AG10803 (cell line): ENCODE measurements at regions not wholly inside any gene's neighbourhood (a gene's known extent, or its start where the extent isn't known, plus 50 kb on each side); places are given as distances from the start of the nearest gene placed in this dataset.
"Not testable (repeated sequence)": the region's sequence is repeated elsewhere in the genome, so short reads cannot be mapped to it uniquely, and the experiment has no call there.

Experiments
- DNase-seq: peaks from one replicate; pipeline ENCODE4 v3.0.0; 2010; ENCODE audit warnings: low read depth
- H3K4me3 ChIP-seq: 2 replicates; pipeline ENCODE4 v1.5.1; 2011; ENCODE audit warnings: mild to moderate bottlenecking, low read length, control low read depth
- TF ChIP-seq, protein P1 (sequence below): conservative IDR thresholded peaks from 2 replicates; pipeline ENCODE4 v1.5.1; 2011; ENCODE audit warnings: mild to moderate bottlenecking, low read length, control low read depth, inconsistent platforms

GRCh38 chr2:53510401-53510800 is 257.2 kb upstream of the CHAC2 start:
- no peak for DNase-seq
- TF ChIP-seq, protein P1, sequence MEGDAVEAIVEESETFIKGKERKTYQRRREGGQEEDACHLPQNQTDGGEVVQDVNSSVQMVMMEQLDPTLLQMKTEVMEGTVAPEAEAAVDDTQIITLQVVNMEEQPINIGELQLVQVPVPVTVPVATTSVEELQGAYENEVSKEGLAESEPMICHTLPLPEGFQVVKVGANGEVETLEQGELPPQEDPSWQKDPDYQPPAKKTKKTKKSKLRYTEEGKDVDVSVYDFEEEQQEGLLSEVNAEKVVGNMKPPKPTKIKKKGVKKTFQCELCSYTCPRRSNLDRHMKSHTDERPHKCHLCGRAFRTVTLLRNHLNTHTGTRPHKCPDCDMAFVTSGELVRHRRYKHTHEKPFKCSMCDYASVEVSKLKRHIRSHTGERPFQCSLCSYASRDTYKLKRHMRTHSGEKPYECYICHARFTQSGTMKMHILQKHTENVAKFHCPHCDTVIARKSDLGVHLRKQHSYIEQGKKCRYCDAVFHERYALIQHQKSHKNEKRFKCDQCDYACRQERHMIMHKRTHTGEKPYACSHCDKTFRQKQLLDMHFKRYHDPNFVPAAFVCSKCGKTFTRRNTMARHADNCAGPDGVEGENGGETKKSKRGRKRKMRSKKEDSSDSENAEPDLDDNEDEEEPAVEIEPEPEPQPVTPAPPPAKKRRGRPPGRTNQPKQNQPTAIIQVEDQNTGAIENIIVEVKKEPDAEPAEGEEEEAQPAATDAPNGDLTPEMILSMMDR, result no peak
- H3K4me3 ChIP-seq, result no peak overlapping the region

- TF ChIP-seq, protein P1, result no peak
- DNase-seq, result no peak
- H3K4me3 ChIP-seq, result no peak overlapping the region
Observed at GRCh38 chr2:53509831-53510388, 257.7 kb upstream of the CHAC2 start.

DNA sequence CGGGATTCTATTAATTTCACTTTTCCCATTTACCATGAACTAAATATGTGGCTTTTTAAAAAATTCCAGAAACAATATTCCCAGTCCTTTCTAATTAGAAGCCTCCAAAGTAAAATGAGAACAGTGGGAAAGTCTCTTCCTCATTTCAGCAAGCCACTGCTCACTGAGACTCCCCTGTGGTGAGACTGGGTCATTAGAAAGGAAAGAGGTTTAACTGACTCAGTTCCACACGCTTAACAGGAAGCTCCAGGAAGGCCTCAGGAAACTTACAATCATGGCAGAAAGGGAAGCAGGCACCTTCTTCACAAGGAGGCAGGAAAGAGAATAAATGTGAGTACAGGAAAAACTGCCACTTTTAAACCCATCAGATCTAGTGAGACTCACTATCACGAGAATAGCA is 258.9 kb upstream of the CHAC2 start:
- H3K4me3 ChIP-seq, result no peak overlapping the region
- DNase-seq, result no peak
- TF ChIP-seq, protein P1, result no peak

GRCh38 chr2:53507070-53507469 is 260.5 kb upstream of the CHAC2 start:
- DNase-seq, H3K4me3 ChIP-seq: not testable (repeated sequence)

- DNase-seq, result peak; percentile 8
Observed at GRCh38 chr2:53505826-53506225, 261.8 kb upstream of the CHAC2 start.

GRCh38 chr2:53504507-53504906 is 263.1 kb upstream of the CHAC2 start:
- no peak overlapping the region for H3K4me3 ChIP-seq
- TF ChIP-seq, protein P1, result no peak
- DNase-seq, result no peak

More at GRCh38 chr2:53505826-53506225, 261.8 kb upstream of the CHAC2 start:
- TF ChIP-seq, protein P1, result no peak
- H3K4me3 ChIP-seq, result no peak overlapping the region

GRCh38 chr2:53500181-53500580 is 267.4 kb upstream of the CHAC2 start:
- no peak overlapping the region for H3K4me3 ChIP-seq
- no peak for DNase-seq
- TF ChIP-seq, protein P1, result no peak

DNA sequence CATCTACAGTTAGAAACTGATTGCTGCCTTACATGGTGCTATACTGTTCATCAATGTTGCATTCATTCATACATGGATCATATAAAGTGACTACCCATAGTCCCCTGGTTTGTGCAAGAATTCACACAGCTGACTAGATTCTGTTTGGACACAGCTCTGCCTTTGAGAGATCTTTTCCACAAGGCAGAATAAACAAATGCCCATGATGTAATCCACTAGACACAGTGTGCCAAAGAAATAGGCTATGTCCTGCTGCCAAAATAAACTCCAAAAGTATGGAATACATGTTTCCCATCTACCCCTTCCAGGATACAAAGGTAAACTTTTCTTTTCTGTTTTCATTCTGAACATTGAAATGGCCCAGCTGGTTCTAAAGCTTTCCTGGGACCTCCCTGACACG is 269.4 kb upstream of the CHAC2 start:
- peak; percentile 43 for DNase-seq
- TF ChIP-seq, protein P1, result no peak
- H3K4me3 ChIP-seq, result no peak overlapping the region
